NCI-H2196 (cell line): ENCODE measurements at regions not wholly inside any gene's neighbourhood (a gene's known extent, or its start where the extent isn't known, plus 50 kb on each side); places are given as distances from the start of the nearest gene placed in this dataset.

ENCODE experiments used
- DNase-seq: peaks from one replicate; lab custom pipeline; 2025; ENCODE audit not compliant: unreplicated experiment; lab: John Stamatoyannopoulos, UW

- DNase-seq, result no peak
These were observed 73.7 kb downstream of the MINAR2 start for GRCh38 chr5:129821477-129822131.

- no peak for DNase-seq
These were observed 74.0 kb upstream of the CHSY3 start for GRCh38 chr5:129830288-129830687.

DNA sequence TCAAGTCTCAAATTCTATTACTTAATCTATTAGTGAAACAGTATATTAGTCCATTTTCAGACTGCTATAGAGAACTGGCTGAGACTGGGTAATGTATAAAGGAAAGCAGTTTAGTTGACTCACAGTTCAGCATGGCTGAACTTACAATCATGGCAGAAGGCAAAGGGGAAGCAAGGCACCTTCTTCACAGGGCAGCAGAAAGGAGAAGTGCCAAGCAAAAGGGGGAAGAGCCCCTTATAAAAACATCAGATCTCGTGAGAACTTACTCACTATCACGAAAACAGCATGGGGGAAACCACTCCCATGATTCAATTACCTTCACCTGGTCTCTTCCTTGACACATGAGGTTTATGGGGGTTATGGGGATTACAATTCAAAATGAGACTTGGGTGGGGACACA lies 67.9 kb upstream of the CHSY3 start:
- DNase-seq, result no peak

DNA sequence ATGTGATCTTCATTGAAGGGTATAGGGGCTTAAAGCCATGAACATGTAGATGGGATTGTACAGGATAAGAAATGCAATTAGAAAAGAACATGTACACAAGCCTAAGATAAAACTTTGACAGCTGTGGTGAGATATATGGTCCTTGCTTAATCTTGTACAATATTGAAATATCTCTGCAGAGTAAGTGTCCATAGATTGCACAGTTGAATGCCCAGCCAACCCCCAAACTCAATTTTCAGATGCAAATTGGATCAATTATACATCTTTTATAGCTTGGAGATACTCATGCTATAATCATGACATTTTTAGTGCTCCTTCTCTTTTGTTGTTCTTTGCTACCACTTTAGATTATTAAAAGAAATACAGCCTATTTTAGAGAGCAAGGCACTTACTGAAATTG lies 59.5 kb upstream of the CHSY3 start:
- no peak for DNase-seq

DNA sequence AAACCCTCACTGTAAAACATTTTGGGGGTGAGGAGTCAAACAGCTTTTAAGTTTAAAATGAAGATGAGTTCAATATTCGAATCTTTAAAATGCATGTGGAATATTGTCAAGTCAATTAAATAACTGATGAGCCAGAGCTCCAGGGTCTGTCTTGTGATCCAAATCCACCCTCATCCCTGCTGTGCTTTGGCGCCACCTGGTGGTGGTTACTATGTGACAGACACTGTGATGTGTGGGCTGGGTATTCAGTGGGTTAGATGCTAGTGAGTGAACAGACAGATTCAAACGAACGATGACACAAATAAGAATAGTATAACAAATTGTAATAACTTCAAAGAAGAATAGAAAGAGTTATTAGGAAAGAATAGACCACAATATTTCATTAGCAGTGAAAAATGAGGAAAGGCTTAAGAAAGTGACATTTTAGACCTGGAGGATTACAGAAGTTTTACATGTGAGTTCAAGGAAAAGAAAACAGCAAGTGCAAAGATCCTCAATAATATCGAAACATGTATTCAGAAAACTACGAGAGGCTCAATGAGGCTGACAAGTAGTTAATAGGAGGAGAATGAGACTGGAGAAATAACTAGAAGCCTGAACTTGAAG lies 51.4 kb upstream of the CHSY3 start:
- DNase-seq, result peak; percentile 77

GRCh38 chr5:129853588-129853987 lies 50.7 kb upstream of the CHSY3 start:
- DNase-seq, result no peak
